Effector memory CD4-positive, alpha-beta T cell (primary cell): ENCODE measurements at regions not wholly inside any gene's neighbourhood (a gene's known extent, or its start where the extent isn't known, plus 50 kb on each side); places are given as distances from the start of the nearest gene placed in this dataset.

Experiments
- DNase-seq, 3 donors: peaks; one replicate each; pipeline ENCODE4 v3.0.0-alpha.2; 2020
- H3K27ac ChIP-seq: 2 replicates; pipeline ENCODE4 v1.7.0; 2013; ENCODE audit warnings: mild to moderate bottlenecking, low read length, moderate library complexity; ENCODE audit not compliant: insufficient read depth, poor library complexity, severe bottlenecking
- H3K27me3 ChIP-seq: replicated peaks from 2 replicates; pipeline ENCODE4 v1.7.0; 2013; ENCODE audit warnings: mild to moderate bottlenecking, low read length; ENCODE audit not compliant: insufficient read depth, control insufficient read depth, poor library complexity, severe bottlenecking
- H3K36me3 ChIP-seq: 2 replicates; pipeline ENCODE4 v1.7.0; 2013; ENCODE audit warnings: mild to moderate bottlenecking, low read length, moderate library complexity; ENCODE audit not compliant: control insufficient read depth, insufficient read depth
- H3K4me1 ChIP-seq: 2 replicates; pipeline ENCODE4 v1.7.0; 2013; ENCODE audit warnings: low read length, mild to moderate bottlenecking; ENCODE audit not compliant: control insufficient read depth, insufficient read depth, poor library complexity, severe bottlenecking
- H3K4me3 ChIP-seq: 2 replicates; pipeline ENCODE4 v1.7.0; 2013; ENCODE audit warnings: low read length, low read depth, mild to moderate bottlenecking; ENCODE audit not compliant: insufficient read depth, poor library complexity, severe bottlenecking
- H3K9me3 ChIP-seq: 2 replicates; pipeline ENCODE4 v1.7.0; 2013; ENCODE audit warnings: mild to moderate bottlenecking, low read length, moderate library complexity; ENCODE audit not compliant: control insufficient read depth

GRCh38 chr2:145341536-145341935, 821.6 kb upstream of the ZEB2 start:
- H3K27ac ChIP-seq: no peak overlapping the region
- H3K4me1 ChIP-seq: no peaks in the 10 kb centered on the region
- H3K4me3 ChIP-seq: no peak overlapping the region
- DNase-seq: no peak
- no peaks in the 10 kb centered on the region for H3K36me3 ChIP-seq
- no peaks in the 10 kb centered on the region for H3K9me3 ChIP-seq
- no peaks in the 10 kb centered on the region for H3K27me3 ChIP-seq

GRCh38 chr2:145339646-145340045, 819.7 kb upstream of the ZEB2 start:
- Histone ChIP-seq H3K36me3 (no peaks in the 10 kb centered on the region), H3K27ac (no peak overlapping the region), H3K4me3 (no peak overlapping the region), H3K4me1 (no peaks in the 10 kb centered on the region), H3K27me3 (no peaks in the 10 kb centered on the region), H3K9me3 (no peaks in the 10 kb centered on the region)
- no peak for DNase-seq

- no peak overlapping the region for H3K4me3 ChIP-seq
- H3K36me3 ChIP-seq: no peaks in the 10 kb centered on the region
- no peak overlapping the region for H3K27ac ChIP-seq
- H3K27me3 ChIP-seq: no peaks in the 10 kb centered on the region
- no peak for DNase-seq
- no peaks in the 10 kb centered on the region for H3K9me3 ChIP-seq
- no peaks in the 10 kb centered on the region for H3K4me1 ChIP-seq
These were observed 812.4 kb upstream of the ZEB2 start for GRCh38 chr2:145332210-145332898.

- H3K36me3 ChIP-seq: no peaks in the 10 kb centered on the region
- H3K27ac ChIP-seq: no peak overlapping the region
- H3K4me1 ChIP-seq: no peaks in the 10 kb centered on the region
- no peaks in the 10 kb centered on the region for H3K27me3 ChIP-seq
- H3K9me3 ChIP-seq: no peaks in the 10 kb centered on the region
- no peak overlapping the region for H3K4me3 ChIP-seq
- no peak for DNase-seq
These were observed 810.1 kb upstream of the ZEB2 start for GRCh38 chr2:145329971-145330370.

- no peak for DNase-seq
- Histone ChIP-seq H3K36me3 (no peaks in the 10 kb centered on the region), H3K27me3 (no peaks in the 10 kb centered on the region), H3K27ac (no peak overlapping the region), H3K4me3 (no peak overlapping the region), H3K9me3 (no peaks in the 10 kb centered on the region), H3K4me1 (no peaks in the 10 kb centered on the region)
These were observed 805.6 kb upstream of the ZEB2 start for GRCh38 chr2:145325485-145325884.

- H3K9me3 ChIP-seq: no peaks in the 10 kb centered on the region
- H3K36me3 ChIP-seq: no peaks in the 10 kb centered on the region
- H3K4me1 ChIP-seq: no peaks in the 10 kb centered on the region
- H3K4me3 ChIP-seq: no peak overlapping the region
- no peak overlapping the region for H3K27ac ChIP-seq
- DNase-seq: no peak
- H3K27me3 ChIP-seq: no peaks in the 10 kb centered on the region
These were observed 804.8 kb upstream of the ZEB2 start for GRCh38 chr2:145324748-145325147.

- H3K27ac ChIP-seq: no peak overlapping the region
- H3K9me3 ChIP-seq: no peaks in the 10 kb centered on the region
- no peaks in the 10 kb centered on the region for H3K27me3 ChIP-seq
- no peaks in the 10 kb centered on the region for H3K4me1 ChIP-seq
- no peak overlapping the region for H3K4me3 ChIP-seq
- no peaks in the 10 kb centered on the region for H3K36me3 ChIP-seq
- DNase-seq: no peak
These were observed 803.6 kb upstream of the ZEB2 start for GRCh38 chr2:145323512-145323911.

GRCh38 chr2:145321344-145321743, 801.4 kb upstream of the ZEB2 start:
- H3K27ac ChIP-seq: no peak overlapping the region
- H3K4me3 ChIP-seq: no peak overlapping the region
- no peaks in the 10 kb centered on the region for H3K4me1 ChIP-seq
- no peak for DNase-seq
- H3K9me3 ChIP-seq: no peaks in the 10 kb centered on the region
- H3K36me3 ChIP-seq: no peaks in the 10 kb centered on the region
- no peaks in the 10 kb centered on the region for H3K27me3 ChIP-seq

- Histone ChIP-seq H3K27ac (no peak overlapping the region), H3K9me3 (no peaks in the 10 kb centered on the region), H3K4me1 (no peaks in the 10 kb centered on the region), H3K4me3 (no peak overlapping the region), H3K36me3 (no peaks in the 10 kb centered on the region), H3K27me3 (no peaks in the 10 kb centered on the region)
- DNase-seq: no peak
These were observed 796.6 kb upstream of the ZEB2 start for GRCh38 chr2:145316496-145316895.

- DNase-seq: no peak
- no peak overlapping the region for H3K27ac ChIP-seq
- no peaks in the 10 kb centered on the region for H3K27me3 ChIP-seq
- H3K9me3 ChIP-seq: no peaks in the 10 kb centered on the region
- no peaks in the 10 kb centered on the region for H3K36me3 ChIP-seq
- no peak overlapping the region for H3K4me3 ChIP-seq
- no peaks in the 10 kb centered on the region for H3K4me1 ChIP-seq
These were observed 795.1 kb upstream of the ZEB2 start for GRCh38 chr2:145315053-145315452.
